ENCODE measurements at regions not wholly inside any gene's neighbourhood (a gene's known extent, or its start where the extent isn't known, plus 50 kb on each side); places are given as distances from the start of the nearest gene placed in this dataset.

DNA sequence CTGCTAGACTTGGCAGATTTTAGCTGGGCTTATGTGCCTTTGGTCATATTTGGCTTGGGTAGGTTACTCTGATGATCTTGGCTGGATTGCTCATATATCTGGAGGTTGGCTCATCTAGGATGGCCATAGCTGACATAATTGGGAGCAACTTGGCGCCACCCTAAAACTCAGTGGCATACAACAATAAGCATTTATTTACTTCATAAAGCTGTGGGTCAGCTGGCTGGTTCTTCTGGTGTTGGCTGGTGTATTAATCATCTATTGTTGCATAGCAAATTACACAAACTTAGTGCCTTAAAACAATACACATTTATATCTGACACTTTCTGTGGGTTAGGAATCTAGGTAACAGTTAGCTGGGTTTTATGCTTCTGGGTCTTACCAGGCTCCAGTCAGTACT, 297.3 kb upstream of the JAG1 start:
- no peaks in the 10 kb centered on the region for H3K36me3 ChIP-seq (ENCODE audit: control insufficient read depth, insufficient read depth, low read length)
- no peaks in the 10 kb centered on the region for H3K27me3 ChIP-seq (ENCODE audit: control insufficient read depth, insufficient read depth, low read length)
- H3K9me3 ChIP-seq (ENCODE audit: control insufficient read depth, insufficient read depth, low read length) = no peaks in the 10 kb centered on the region
- H3K4me3 ChIP-seq (ENCODE audit: low read depth, low read length) = no peak overlapping the region
- DNase-seq (ENCODE audit: low read depth in 4 of 6, low spot score in 6 of 6) = no peak
- no peak overlapping the region for H3K27ac ChIP-seq (ENCODE audit: low read depth, low read length)
- H3K4me1 ChIP-seq (ENCODE audit: control insufficient read depth, insufficient read depth, low read length) = no peaks in the 10 kb centered on the region
- WGBS (ENCODE audit: insufficient coverage) = no CpG with 5 or more reads among the region's 1 CpG

DNA sequence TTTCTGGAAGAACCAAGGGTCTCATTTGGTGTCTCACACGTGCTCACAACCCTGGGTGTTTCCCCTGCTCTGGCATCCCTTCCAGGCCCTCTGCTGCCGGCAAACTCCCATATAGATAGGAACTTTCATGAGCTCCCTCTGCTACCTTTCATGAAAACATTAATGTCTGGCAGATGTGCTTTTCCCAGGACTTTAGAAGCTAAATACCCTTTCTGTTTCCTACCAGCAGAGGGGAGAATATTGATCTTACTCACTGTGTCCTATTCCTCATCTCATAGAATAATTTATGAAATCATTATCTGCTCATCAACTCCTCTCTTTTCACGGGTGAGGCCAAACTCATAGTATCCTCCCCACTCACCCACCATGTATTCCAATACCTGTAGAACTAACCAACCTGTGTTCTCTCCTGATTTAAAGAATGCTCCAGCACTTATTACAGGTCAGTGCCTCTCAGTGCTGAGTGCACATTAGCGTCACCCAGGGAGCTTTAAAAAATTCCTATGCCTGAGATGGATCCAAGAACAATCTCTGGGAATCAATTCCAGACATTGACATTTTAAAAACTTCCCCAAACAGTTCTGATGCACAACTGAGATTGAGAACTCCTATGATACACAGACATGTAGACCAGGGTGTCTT, 298.5 kb upstream of the JAG1 start:
- H3K36me3 ChIP-seq (ENCODE audit: control insufficient read depth, insufficient read depth, low read length) = no peaks in the 10 kb centered on the region
- no peak overlapping the region for H3K27ac ChIP-seq (ENCODE audit: low read depth, low read length)
- 82% methylated on average over 2 of the region's 4 CpGs for WGBS (ENCODE audit: insufficient coverage)
- no peak overlapping the region for H3K4me3 ChIP-seq (ENCODE audit: low read depth, low read length)
- no peak for DNase-seq (ENCODE audit: low read depth in 4 of 6, low spot score in 6 of 6)
- no peaks in the 10 kb centered on the region for H3K4me1 ChIP-seq (ENCODE audit: control insufficient read depth, insufficient read depth, low read length)
- no peaks in the 10 kb centered on the region for H3K9me3 ChIP-seq (ENCODE audit: control insufficient read depth, insufficient read depth, low read length)
- no peaks in the 10 kb centered on the region for H3K27me3 ChIP-seq (ENCODE audit: control insufficient read depth, insufficient read depth, low read length)

DNA sequence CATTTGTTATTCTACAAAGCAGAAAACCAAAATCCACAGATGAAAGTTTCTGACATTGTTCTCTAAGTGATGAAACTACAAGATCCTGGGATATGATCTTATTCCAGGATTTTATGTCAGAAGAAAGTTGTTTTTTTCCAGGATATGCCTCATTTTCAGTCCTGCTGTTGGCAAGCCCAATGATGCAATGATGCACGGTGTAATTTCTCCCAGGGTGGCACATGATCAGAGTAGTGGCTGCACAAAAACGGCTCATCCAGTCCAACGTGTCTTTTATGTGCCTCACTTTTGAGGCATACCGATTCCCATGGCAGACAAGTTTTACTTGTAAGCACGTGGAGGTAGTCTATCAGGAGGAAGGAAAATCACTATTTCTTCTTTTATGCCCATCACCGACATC, 302.3 kb upstream of the JAG1 start:
- Histone ChIP-seq H3K27ac (ENCODE audit: low read depth, low read length) (no peak overlapping the region), H3K36me3 (ENCODE audit: control insufficient read depth, insufficient read depth, low read length) (no peaks in the 10 kb centered on the region), H3K4me1 (ENCODE audit: control insufficient read depth, insufficient read depth, low read length) (peaks cover 5% of the 10 kb centered on the region), H3K4me3 (ENCODE audit: low read depth, low read length) (no peak overlapping the region), H3K9me3 (ENCODE audit: control insufficient read depth, insufficient read depth, low read length) (no peaks in the 10 kb centered on the region), H3K27me3 (ENCODE audit: control insufficient read depth, insufficient read depth, low read length) (no peaks in the 10 kb centered on the region)
- 90% methylated on average over 2 of the region's 6 CpGs for WGBS (ENCODE audit: insufficient coverage)
- DNase-seq (ENCODE audit: low read depth in 4 of 6, low spot score in 6 of 6) = peak in 1 of 6 donors; percentile 66

DNA sequence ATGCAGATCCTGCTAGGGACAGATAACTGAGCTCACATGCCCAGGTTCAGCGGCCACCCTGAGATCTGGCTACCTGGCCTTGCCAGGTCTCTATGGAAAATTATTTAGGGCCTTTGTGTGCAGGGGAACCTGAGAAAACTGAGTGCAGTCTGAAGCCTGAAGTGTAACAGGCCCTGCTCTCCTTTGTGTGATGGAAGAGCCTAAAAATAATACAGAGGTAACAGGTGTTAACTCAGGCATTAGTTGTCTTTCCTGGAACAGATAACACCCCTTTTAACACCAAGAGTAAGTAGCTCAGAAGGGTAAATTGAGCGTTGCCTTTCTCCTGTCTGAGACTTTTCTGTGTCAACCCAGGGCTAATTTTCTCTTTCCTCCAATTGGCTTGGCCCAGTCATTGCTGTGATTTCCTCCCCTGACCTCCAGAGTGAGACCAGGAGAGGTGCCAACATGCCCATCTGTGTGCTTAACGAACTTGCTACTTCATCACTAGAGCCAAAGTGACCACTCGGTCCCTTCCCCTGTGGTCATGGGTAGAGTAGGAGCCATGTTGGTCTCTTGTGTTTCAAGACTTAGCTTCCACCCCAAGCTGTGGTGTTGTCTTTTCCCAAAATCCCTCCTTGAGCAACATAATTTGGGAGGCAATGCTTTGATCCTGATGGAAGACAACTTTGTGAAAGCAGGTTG, 304.4 kb upstream of the JAG1 start:
- no peak overlapping the region for H3K27ac ChIP-seq (ENCODE audit: low read depth, low read length)

DNA sequence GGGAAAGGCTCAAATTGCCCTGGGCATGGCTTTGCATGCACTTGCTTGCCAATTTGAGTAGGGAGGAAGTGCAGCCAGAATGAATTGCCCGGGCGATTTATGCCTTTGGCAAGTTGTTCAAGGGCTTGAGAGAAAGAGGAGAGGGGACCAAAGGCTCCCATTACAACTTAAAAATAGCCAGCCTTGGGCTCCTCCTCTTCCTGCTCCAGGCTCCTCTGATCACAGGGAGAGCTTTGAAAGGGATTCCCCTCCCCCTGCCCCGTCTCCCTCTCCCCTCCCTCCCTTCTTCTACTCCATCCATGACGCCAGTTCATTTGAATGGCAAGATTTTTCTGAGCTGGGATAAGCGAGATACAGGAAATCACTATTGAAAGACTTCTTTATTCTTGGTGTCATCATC, 304.9 kb upstream of the JAG1 start:
- WGBS (ENCODE audit: insufficient coverage) = no CpG with 5 or more reads among the region's 5 CpGs
- DNase-seq (ENCODE audit: low read depth in 4 of 6, low spot score in 6 of 6) = peak in 5 of 6 donors; percentile 31 to 74 (median 48)

More for the DNA sequence above, 304.4 kb upstream of the JAG1 start:
- Histone ChIP-seq H3K36me3 (ENCODE audit: control insufficient read depth, insufficient read depth, low read length) (no peaks in the 10 kb centered on the region), H3K4me3 (ENCODE audit: low read depth, low read length) (no peak overlapping the region), H3K9me3 (ENCODE audit: control insufficient read depth, insufficient read depth, low read length) (no peaks in the 10 kb centered on the region), H3K4me1 (ENCODE audit: control insufficient read depth, insufficient read depth, low read length) (peaks cover 5% of the 10 kb centered on the region), H3K27me3 (ENCODE audit: control insufficient read depth, insufficient read depth, low read length) (no peaks in the 10 kb centered on the region)
- 89% methylated on average over 2 of the region's 4 CpGs for WGBS (ENCODE audit: insufficient coverage)
- DNase-seq (ENCODE audit: low read depth in 4 of 6, low spot score in 6 of 6) = no peak

DNA sequence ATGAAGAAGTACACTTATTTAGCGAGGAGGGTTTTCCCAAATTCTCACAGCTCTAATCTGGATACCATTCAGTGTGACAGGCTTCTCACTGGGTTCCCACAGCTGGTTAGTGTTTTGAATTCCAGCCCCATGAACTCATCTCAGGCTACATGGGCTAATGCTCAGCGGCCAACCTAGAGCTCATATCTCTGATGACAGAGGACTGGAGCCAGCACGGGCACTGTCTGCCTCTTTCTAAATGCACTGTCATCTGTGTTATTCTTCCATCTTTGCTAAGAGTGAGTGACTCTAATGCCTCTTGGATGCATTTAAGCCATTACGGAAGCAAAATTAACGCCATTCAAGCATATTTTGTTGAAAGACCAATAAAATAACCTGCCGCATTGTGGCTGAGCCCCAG, 308.9 kb upstream of the JAG1 start:
- H3K27ac ChIP-seq (ENCODE audit: low read depth, low read length) = no peak overlapping the region
- H3K4me1 ChIP-seq (ENCODE audit: control insufficient read depth, insufficient read depth, low read length) = peaks cover 5% of the 10 kb centered on the region
- H3K36me3 ChIP-seq (ENCODE audit: control insufficient read depth, insufficient read depth, low read length) = no peaks in the 10 kb centered on the region
- no peak overlapping the region for H3K4me3 ChIP-seq (ENCODE audit: low read depth, low read length)
- H3K9me3 ChIP-seq (ENCODE audit: control insufficient read depth, insufficient read depth, low read length) = no peaks in the 10 kb centered on the region
- H3K27me3 ChIP-seq (ENCODE audit: control insufficient read depth, insufficient read depth, low read length) = no peaks in the 10 kb centered on the region
- DNase-seq (ENCODE audit: low read depth in 4 of 6, low spot score in 6 of 6) = peak in 2 of 6 donors; percentile 48 to 51
- 70% methylated on average over 4 of the region's 6 CpGs for WGBS (ENCODE audit: insufficient coverage)

More for the DNA sequence above, 304.9 kb upstream of the JAG1 start:
- Histone ChIP-seq H3K27ac (ENCODE audit: low read depth, low read length) (no peak overlapping the region), H3K4me1 (ENCODE audit: control insufficient read depth, insufficient read depth, low read length) (peaks cover 5% of the 10 kb centered on the region), H3K27me3 (ENCODE audit: control insufficient read depth, insufficient read depth, low read length) (no peaks in the 10 kb centered on the region), H3K36me3 (ENCODE audit: control insufficient read depth, insufficient read depth, low read length) (no peaks in the 10 kb centered on the region), H3K4me3 (ENCODE audit: low read depth, low read length) (no peak overlapping the region), H3K9me3 (ENCODE audit: control insufficient read depth, insufficient read depth, low read length) (no peaks in the 10 kb centered on the region)

DNA sequence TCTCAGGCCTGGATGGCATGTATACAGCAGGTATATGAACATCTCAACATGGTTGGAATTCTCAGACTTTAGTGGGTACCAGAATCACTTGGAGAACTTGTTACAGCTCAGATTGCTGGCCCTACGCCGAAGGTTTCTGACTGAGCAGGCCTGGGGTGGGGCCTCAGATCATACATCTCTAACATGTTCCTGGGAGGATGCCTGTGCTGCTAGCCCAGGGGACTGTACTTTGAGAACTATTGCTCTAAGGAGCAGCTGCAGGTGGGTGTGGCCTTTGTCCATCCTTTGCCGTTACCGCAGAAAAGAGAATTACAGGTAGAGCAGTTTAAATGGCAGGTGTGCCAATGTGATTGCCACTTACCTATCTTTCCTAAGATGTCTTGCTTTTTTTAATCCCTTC, 310.5 kb upstream of the JAG1 start:
- Histone ChIP-seq H3K27ac (ENCODE audit: low read depth, low read length) (no peak overlapping the region), H3K4me1 (ENCODE audit: control insufficient read depth, insufficient read depth, low read length) (no peaks in the 10 kb centered on the region), H3K36me3 (ENCODE audit: control insufficient read depth, insufficient read depth, low read length) (no peaks in the 10 kb centered on the region), H3K27me3 (ENCODE audit: control insufficient read depth, insufficient read depth, low read length) (no peaks in the 10 kb centered on the region), H3K9me3 (ENCODE audit: control insufficient read depth, insufficient read depth, low read length) (no peaks in the 10 kb centered on the region), H3K4me3 (ENCODE audit: low read depth, low read length) (no peak overlapping the region)
- DNase-seq (ENCODE audit: low read depth in 4 of 6, low spot score in 6 of 6) = no peak
- 100% methylated on average over 2 of the region's 4 CpGs for WGBS (ENCODE audit: insufficient coverage)

DNA sequence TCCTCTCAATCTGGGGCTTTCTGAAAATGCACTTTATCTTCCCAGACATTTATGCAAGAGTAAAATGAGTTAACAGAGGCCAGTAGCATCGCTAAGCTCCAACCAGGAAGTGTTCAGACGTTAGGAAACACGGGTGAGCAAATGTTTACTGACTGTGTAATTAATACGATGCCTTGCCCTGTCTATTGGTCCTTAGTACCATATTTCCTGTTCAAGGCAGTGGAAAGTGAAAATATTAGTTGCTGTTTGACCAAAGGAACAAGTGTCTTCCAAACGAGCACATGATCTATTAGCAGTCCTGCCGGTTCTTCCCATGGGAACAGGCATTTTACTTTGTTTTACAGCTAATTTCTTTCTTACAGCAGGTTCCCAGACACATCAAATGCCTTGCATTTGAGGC, 311.1 kb upstream of the JAG1 start:
- WGBS (ENCODE audit: insufficient coverage) = 47% methylated on average over 6 of the region's 6 CpGs
- Histone ChIP-seq H3K36me3 (ENCODE audit: control insufficient read depth, insufficient read depth, low read length) (no peaks in the 10 kb centered on the region), H3K4me1 (ENCODE audit: control insufficient read depth, insufficient read depth, low read length) (no peaks in the 10 kb centered on the region), H3K27ac (ENCODE audit: low read depth, low read length) (no peak overlapping the region), H3K4me3 (ENCODE audit: low read depth, low read length) (no peak overlapping the region), H3K27me3 (ENCODE audit: control insufficient read depth, insufficient read depth, low read length) (no peaks in the 10 kb centered on the region), H3K9me3 (ENCODE audit: control insufficient read depth, insufficient read depth, low read length) (no peaks in the 10 kb centered on the region)
- DNase-seq (ENCODE audit: low read depth in 4 of 6, low spot score in 6 of 6) = no peak

DNA sequence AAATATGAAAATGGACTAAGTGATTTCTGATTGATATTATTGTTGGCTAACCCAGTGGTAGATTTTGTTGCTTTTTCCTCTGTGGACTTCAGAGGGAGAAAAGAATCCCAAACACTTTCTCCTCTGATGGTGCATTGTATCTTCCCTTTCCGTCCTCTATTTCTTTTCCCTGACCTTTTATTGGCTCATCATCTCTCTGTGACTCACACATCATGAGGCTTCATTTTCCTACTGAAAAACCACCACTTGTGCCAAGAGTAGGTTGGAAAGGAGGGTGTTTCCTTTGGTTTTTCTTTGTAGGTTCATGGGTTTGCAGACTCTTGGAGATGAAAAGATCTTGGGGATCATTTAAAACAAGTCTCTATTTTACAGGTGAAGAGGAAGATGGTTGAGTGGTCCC, 311.7 kb upstream of the JAG1 start:
- Histone ChIP-seq H3K36me3 (ENCODE audit: control insufficient read depth, insufficient read depth, low read length) (no peaks in the 10 kb centered on the region), H3K4me1 (ENCODE audit: control insufficient read depth, insufficient read depth, low read length) (no peaks in the 10 kb centered on the region), H3K4me3 (ENCODE audit: low read depth, low read length) (no peak overlapping the region), H3K27me3 (ENCODE audit: control insufficient read depth, insufficient read depth, low read length) (no peaks in the 10 kb centered on the region), H3K9me3 (ENCODE audit: control insufficient read depth, insufficient read depth, low read length) (no peaks in the 10 kb centered on the region), H3K27ac (ENCODE audit: low read depth, low read length) (no peak overlapping the region)
- no CpG with 5 or more reads among the region's 1 CpG for WGBS (ENCODE audit: insufficient coverage)
- DNase-seq (ENCODE audit: low read depth in 4 of 6, low spot score in 6 of 6) = peak in 1 of 6 donors; percentile 26

DNA sequence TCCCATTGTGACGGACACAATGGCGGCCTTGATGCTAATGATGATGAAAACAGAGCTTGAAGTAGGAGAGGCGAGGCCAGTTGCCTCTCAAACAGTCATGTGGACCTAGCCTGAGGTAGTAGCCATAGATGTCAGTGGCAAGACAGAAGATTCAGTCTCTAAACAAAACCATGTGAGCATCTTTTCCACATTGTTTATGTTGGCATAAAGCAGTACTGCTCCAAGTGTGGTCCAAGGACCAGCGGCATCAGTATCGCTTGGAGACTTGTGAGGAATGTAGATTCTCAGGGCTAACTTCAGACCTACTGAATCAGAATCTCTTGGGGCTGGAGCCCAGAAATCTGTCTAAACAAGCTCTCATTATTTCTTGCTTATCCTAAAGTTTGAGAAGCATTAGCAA, 312.8 kb upstream of the JAG1 start:
- H3K27me3 ChIP-seq (ENCODE audit: control insufficient read depth, insufficient read depth, low read length) = no peaks in the 10 kb centered on the region
- no peak for DNase-seq (ENCODE audit: low read depth in 4 of 6, low spot score in 6 of 6)
- no peak overlapping the region for H3K4me3 ChIP-seq (ENCODE audit: low read depth, low read length)
- no peaks in the 10 kb centered on the region for H3K4me1 ChIP-seq (ENCODE audit: control insufficient read depth, insufficient read depth, low read length)
- H3K36me3 ChIP-seq (ENCODE audit: control insufficient read depth, insufficient read depth, low read length) = no peaks in the 10 kb centered on the region
- no peaks in the 10 kb centered on the region for H3K9me3 ChIP-seq (ENCODE audit: control insufficient read depth, insufficient read depth, low read length)
- no peak overlapping the region for H3K27ac ChIP-seq (ENCODE audit: low read depth, low read length)
- WGBS (ENCODE audit: insufficient coverage) = 91% methylated on average over 3 of the region's 5 CpGs

All from spinal cord (tissue), 9 donors.